ENCODE measurements at regions not wholly inside any gene's neighbourhood (a gene's known extent, or its start where the extent isn't known, plus 50 kb on each side); places are given as distances from the start of the nearest gene placed in this dataset.

- Histone ChIP-seq H3K9me3 (no peaks in the 10 kb centered on the region), H3K27ac (no peak overlapping the region), H3K27me3 (no peaks in the 10 kb centered on the region), H3K36me3 (no peaks in the 10 kb centered on the region), H3K4me3 (no peak overlapping the region), H3K4me1 (no peaks in the 10 kb centered on the region)
- no peak for TF ChIP-seq POLR2A (IDR thresholded peaks at IDR 0.05)
- no peak for TF ChIP-seq CTCF (IDR thresholded peaks at IDR 0.05)
- TF ChIP-seq POLR2AphosphoS5 (IDR thresholded peaks at IDR 0.05) = no peak
- no peak for TF ChIP-seq EP300 (IDR thresholded peaks at IDR 0.05)
- no peak for DNase-seq (ENCODE audit: low spot score in 2 of 2)
- WGBS = 87% methylated on average over 1 of the region's 1 CpG
Observed at GRCh38 chr11:42299780-42300179, 840.3 kb upstream of the LRRC4C start.

- Histone ChIP-seq H3K4me3 (no peak overlapping the region), H3K27ac (no peak overlapping the region), H3K27me3 (no peaks in the 10 kb centered on the region), H3K36me3 (no peaks in the 10 kb centered on the region), H3K9me3 (no peaks in the 10 kb centered on the region), H3K4me1 (no peaks in the 10 kb centered on the region)
- DNase-seq (ENCODE audit: low spot score in 2 of 2) = no peak
- TF ChIP-seq CTCF (IDR thresholded peaks at IDR 0.05) (no peak), POLR2AphosphoS5 (IDR thresholded peaks at IDR 0.05) (no peak), EP300 (IDR thresholded peaks at IDR 0.05) (no peak), POLR2A (IDR thresholded peaks at IDR 0.05) (no peak)
- 92% methylated on average over 2 of the region's 2 CpGs for WGBS
Observed at GRCh38 chr11:42301777-42302176, 842.3 kb upstream of the LRRC4C start.

- no peaks in the 10 kb centered on the region for H3K36me3 ChIP-seq
- no peak for TF ChIP-seq POLR2A (IDR thresholded peaks at IDR 0.05)
- no peak for TF ChIP-seq CTCF (IDR thresholded peaks at IDR 0.05)
- no peak for TF ChIP-seq POLR2AphosphoS5 (IDR thresholded peaks at IDR 0.05)
- TF ChIP-seq EP300 (IDR thresholded peaks at IDR 0.05) = no peak
- no peak overlapping the region for H3K4me3 ChIP-seq
- 55% methylated on average over 3 of the region's 3 CpGs for WGBS
- no peaks in the 10 kb centered on the region for H3K4me1 ChIP-seq
- no peaks in the 10 kb centered on the region for H3K27me3 ChIP-seq
- no peaks in the 10 kb centered on the region for H3K9me3 ChIP-seq
- DNase-seq (ENCODE audit: low spot score in 2 of 2) = no peak
- H3K27ac ChIP-seq = no peak overlapping the region
Observed at GRCh38 chr11:42311514-42311913, 852.1 kb upstream of the LRRC4C start.

GRCh38 chr11:42311944-42312343 lies 852.5 kb upstream of the LRRC4C start:
- Histone ChIP-seq H3K4me1 (no peaks in the 10 kb centered on the region), H3K4me3 (no peak overlapping the region), H3K27me3 (no peaks in the 10 kb centered on the region), H3K36me3 (no peaks in the 10 kb centered on the region), H3K9me3 (no peaks in the 10 kb centered on the region), H3K27ac (no peak overlapping the region)
- TF ChIP-seq EP300 (IDR thresholded peaks at IDR 0.05) (no peak), CTCF (IDR thresholded peaks at IDR 0.05) (no peak), POLR2A (IDR thresholded peaks at IDR 0.05) (no peak), POLR2AphosphoS5 (IDR thresholded peaks at IDR 0.05) (no peak)
- no peak for DNase-seq (ENCODE audit: low spot score in 2 of 2)
- WGBS = 78% methylated on average over 2 of the region's 2 CpGs

- H3K36me3 ChIP-seq = no peaks in the 10 kb centered on the region
- whole genome bisulfite sequencing = 90% methylated on average over 1 of the region's 1 CpG
- no peak overlapping the region for H3K27ac ChIP-seq
- DNase-seq (ENCODE audit: low spot score in 2 of 2) = no peak
- H3K9me3 ChIP-seq = no peaks in the 10 kb centered on the region
- H3K27me3 ChIP-seq = no peaks in the 10 kb centered on the region
- TF ChIP-seq EP300 (IDR thresholded peaks at IDR 0.05) (no peak), POLR2A (IDR thresholded peaks at IDR 0.05) (no peak), CTCF (IDR thresholded peaks at IDR 0.05) (no peak), POLR2AphosphoS5 (IDR thresholded peaks at IDR 0.05) (no peak)
- no peak overlapping the region for H3K4me3 ChIP-seq
- no peaks in the 10 kb centered on the region for H3K4me1 ChIP-seq
Observed at GRCh38 chr11:42315267-42315666, 855.8 kb upstream of the LRRC4C start.

Measured in suprapubic skin (tissue), 4 donors.